Caco-2 (cell line): ENCODE measurements at regions not wholly inside any gene's neighbourhood (a gene's known extent, or its start where the extent isn't known, plus 50 kb on each side); places are given as distances from the start of the nearest gene placed in this dataset.

Source experiments
- BruUV-seq: library from RNA; stranded (reverse); fragments of 400-500 nt; replicated peaks from 2 replicates; lab custom pipeline; 2021; lab: Mats Ljungman, UMichigan
- CTCF ChIA-PET: fragments of 300-600 bp; sonication (Branson Sonifier 250); formaldehyde crosslinking; loops from one replicate; lab custom pipeline; 2022; ENCODE audit warnings: antibody characterized with exemption; lab: Charles Lee
- POLR2A ChIA-PET: fragments of 300-600 bp; sonication (Branson Sonifier 250); formaldehyde crosslinking; loops from one replicate; lab custom pipeline; 2022; ENCODE audit warnings: antibody characterized with exemption; lab: Charles Lee
- DNase-seq, 2 experiments: peaks; one replicate each; pipeline versions ENCODE4 v3.0.0 to v3.0.0-alpha.2; 2020 to 2022
- H3K27me3 ChIP-seq: replicated peaks from 2 replicates; pipeline ENCODE4 v1.6.0; 2011; ENCODE audit warnings: low read length; ENCODE audit not compliant: control insufficient read depth, insufficient read depth
- H3K36me3 ChIP-seq: 2 replicates; pipeline ENCODE4 v1.5.1; 2011; ENCODE audit warnings: low read length; ENCODE audit not compliant: control insufficient read depth, insufficient read depth
- H3K4me1 ChIP-seq: fragments of 250-450 bp; sonication (Bioruptor Pico); 2 replicates; pipeline ENCODE4 v1.5.1; 2020; ENCODE audit warnings: mild to moderate bottlenecking
- H3K4me3 ChIP-seq: 2 replicates; pipeline ENCODE4 v1.5.1; 2011; ENCODE audit warnings: low read depth, mild to moderate bottlenecking, control low read depth, low read length
- H3K9me3 ChIP-seq: fragments of 250-450 bp; sonication (Bioruptor Pico); 2 replicates; pipeline ENCODE4 v1.5.1; 2020; ENCODE audit warnings: mild to moderate bottlenecking, moderate library complexity
- H3K27ac Mint-ChIP-seq: one replicate; pipeline ENCODE4 v1.8.0; 2022; ENCODE audit warnings: mixed read lengths; ENCODE audit not compliant: unreplicated experiment
- H3K27me3 Mint-ChIP-seq: one replicate; pipeline ENCODE4 v1.8.0; 2022; ENCODE audit warnings: mixed read lengths; ENCODE audit not compliant: insufficient read depth, unreplicated experiment
- H3K36me3 Mint-ChIP-seq: one replicate; pipeline ENCODE4 v1.8.0; 2022; ENCODE audit warnings: mild to moderate bottlenecking, mixed read lengths; ENCODE audit not compliant: insufficient read depth, unreplicated experiment
- H3K4me1 Mint-ChIP-seq: one replicate; pipeline ENCODE4 v1.8.0; 2022; ENCODE audit warnings: low read depth, mixed read lengths; ENCODE audit not compliant: unreplicated experiment
- H3K4me3 Mint-ChIP-seq: one replicate; pipeline ENCODE4 v1.8.0; 2022; ENCODE audit warnings: mild to moderate bottlenecking, moderate library complexity, mixed read lengths; ENCODE audit not compliant: unreplicated experiment
- H3K9me3 Mint-ChIP-seq: one replicate; pipeline ENCODE4 v1.8.0; 2022; ENCODE audit warnings: mixed read lengths; ENCODE audit not compliant: unreplicated experiment
- intact Hi-C: fragments of 100-400 bp; cut with micrococcal nuclease; formaldehyde crosslinking; loops from one replicate; pipeline ENCODE4 v1.10.0; 2022; ENCODE audit not compliant: unreplicated experiment
- TF ChIP-seq, protein P1 (sequence below), 2 experiments: fragments of 200-600 bp in 1 of 2; IDR thresholded peaks; 1 replicate in 1 of 2; 2 replicates in 1 of 2; pipeline versions ENCODE4 v1.5.1 to v1.8.0; 2011 to 2022; ENCODE audit warnings: antibody characterized with exemption in 1 of 2, control low read depth in 1 of 2, inconsistent platforms in 1 of 2, low read depth in 1 of 2, low read length in 1 of 2, mild to moderate bottlenecking in 1 of 2, moderate library complexity in 1 of 2; ENCODE audit not compliant: insufficient read depth in 1 of 2, severe bottlenecking in 1 of 2, unreplicated experiment in 1 of 2

DNA sequence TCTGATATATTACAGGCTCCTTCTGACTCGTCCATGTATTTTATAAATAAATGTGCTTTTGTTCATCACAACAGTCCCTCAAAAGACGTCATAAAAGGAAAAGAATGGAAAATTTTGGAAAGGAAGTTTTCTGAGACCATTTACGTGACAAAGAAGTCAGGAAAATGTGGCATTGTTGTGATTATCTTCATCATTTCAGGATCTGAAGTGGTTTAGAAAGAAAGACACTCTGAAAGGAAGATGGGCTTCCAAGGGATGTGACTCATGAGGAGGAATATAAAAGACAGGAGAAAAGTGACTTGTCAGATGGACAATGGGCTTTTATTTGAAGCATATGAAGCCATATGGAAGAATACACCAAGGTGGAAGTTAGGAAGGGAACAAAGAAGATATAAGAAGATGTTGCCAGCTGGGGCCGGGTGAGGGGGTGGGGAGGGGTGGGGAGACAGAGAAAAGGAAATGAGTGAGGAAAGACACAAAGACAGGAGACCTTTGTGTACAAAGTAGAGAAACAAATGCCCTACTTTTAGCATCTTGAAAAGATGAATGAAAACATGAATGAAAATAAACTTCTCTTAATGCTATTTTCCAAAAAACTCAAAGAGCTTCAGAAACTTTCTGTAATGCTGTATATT is 190.3 kb upstream of the PREP start:
- Mint-ChIP-seq H3K27ac (no peak overlapping the region), H3K36me3 (no peaks in the 10 kb centered on the region)

DNA sequence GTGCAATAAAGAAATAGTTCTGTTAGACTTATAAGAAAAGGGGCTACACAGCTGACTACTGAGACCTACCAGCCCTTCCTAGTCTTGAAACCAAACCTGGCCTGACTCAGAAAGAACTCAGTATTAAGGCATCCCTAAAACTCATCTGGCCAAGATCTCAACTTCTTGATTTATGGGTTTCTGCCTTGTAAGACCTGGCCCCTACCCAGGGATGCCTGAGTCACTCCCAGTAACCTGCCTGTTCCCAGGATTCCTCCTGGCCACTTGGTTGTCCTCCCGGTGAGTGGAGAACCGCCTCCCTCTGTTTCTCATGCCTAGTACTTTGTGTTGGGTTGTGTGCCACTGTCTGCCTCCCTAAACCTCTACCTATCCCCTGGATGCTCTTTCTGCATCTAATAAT is 189.4 kb upstream of the PREP start:
- H3K27me3 Mint-ChIP-seq: no peaks in the 10 kb centered on the region
- no peaks in the 10 kb centered on the region for H3K36me3 Mint-ChIP-seq
- BruUV-seq: no TSS peak
- Histone ChIP-seq H3K9me3 (no peaks in the 10 kb centered on the region), H3K4me3 (no peak overlapping the region), H3K4me1 (0 out of 2 replicates have a peak, but pooled peaks cover 4% of the 10 kb centered on the region), H3K36me3 (no peaks in the 10 kb centered on the region), H3K27me3 (no peaks in the 10 kb centered on the region)
- no peak for DNase-seq
- H3K4me3 Mint-ChIP-seq: no peak overlapping the region
- intact Hi-C loops: no loop called here
- no peak overlapping the region for H3K27ac Mint-ChIP-seq
- ChIA-PET POLR2A (no interaction called here), CTCF (no interaction called here)
- H3K9me3 Mint-ChIP-seq: no peaks in the 10 kb centered on the region
- TF ChIP-seq, protein P1, sequence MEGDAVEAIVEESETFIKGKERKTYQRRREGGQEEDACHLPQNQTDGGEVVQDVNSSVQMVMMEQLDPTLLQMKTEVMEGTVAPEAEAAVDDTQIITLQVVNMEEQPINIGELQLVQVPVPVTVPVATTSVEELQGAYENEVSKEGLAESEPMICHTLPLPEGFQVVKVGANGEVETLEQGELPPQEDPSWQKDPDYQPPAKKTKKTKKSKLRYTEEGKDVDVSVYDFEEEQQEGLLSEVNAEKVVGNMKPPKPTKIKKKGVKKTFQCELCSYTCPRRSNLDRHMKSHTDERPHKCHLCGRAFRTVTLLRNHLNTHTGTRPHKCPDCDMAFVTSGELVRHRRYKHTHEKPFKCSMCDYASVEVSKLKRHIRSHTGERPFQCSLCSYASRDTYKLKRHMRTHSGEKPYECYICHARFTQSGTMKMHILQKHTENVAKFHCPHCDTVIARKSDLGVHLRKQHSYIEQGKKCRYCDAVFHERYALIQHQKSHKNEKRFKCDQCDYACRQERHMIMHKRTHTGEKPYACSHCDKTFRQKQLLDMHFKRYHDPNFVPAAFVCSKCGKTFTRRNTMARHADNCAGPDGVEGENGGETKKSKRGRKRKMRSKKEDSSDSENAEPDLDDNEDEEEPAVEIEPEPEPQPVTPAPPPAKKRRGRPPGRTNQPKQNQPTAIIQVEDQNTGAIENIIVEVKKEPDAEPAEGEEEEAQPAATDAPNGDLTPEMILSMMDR (IDR thresholded peaks at IDR 0.05; ENCODE audit: insufficient read depth in 1 of 2, low read depth in 1 of 2, low read length in 1 of 2, severe bottlenecking in 1 of 2, unreplicated experiment in 1 of 2): no peak
- peaks cover 7% of the 10 kb centered on the region for H3K4me1 Mint-ChIP-seq

More for the DNA sequence above, 190.3 kb upstream of the PREP start:
- no peak overlapping the region for H3K4me3 Mint-ChIP-seq
- Histone ChIP-seq H3K36me3 (no peaks in the 10 kb centered on the region), H3K9me3 (no peaks in the 10 kb centered on the region), H3K27me3 (no peaks in the 10 kb centered on the region), H3K4me3 (no peak overlapping the region), H3K4me1 (0 out of 2 replicates have a peak, but pooled peaks cover 4% of the 10 kb centered on the region)
- ChIA-PET POLR2A (no interaction called here), CTCF (no interaction called here)
- H3K27me3 Mint-ChIP-seq: no peaks in the 10 kb centered on the region
- no peak for DNase-seq
- peaks cover 6% of the 10 kb centered on the region for H3K9me3 Mint-ChIP-seq
- peaks cover 7% of the 10 kb centered on the region for H3K4me1 Mint-ChIP-seq
- no TSS peak for BruUV-seq
- intact Hi-C loops: no loop called here
- TF ChIP-seq, protein P1 (IDR thresholded peaks at IDR 0.05; ENCODE audit: insufficient read depth in 1 of 2, low read depth in 1 of 2, low read length in 1 of 2, severe bottlenecking in 1 of 2, unreplicated experiment in 1 of 2): no peak

DNA sequence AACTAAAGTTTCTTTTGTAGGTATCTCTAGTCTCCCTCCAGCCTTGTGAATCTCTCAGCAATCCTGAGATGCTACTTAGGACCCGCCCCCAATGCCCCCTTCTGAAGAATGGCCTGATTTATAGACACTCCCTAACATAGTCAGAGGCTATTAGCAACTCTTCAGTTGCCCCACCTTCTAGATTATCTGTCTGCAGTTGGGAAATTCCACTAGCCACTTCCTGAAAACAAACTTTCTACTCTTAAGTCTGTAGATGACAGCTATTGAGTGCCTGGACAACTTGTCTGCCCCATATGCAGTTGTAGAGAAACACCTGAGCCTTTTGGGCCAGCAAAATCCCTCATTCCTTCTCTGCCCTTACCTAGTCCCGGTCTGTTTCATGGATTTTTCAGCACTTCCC is 188.2 kb upstream of the PREP start:
- Mint-ChIP-seq H3K4me1 (peaks cover 7% of the 10 kb centered on the region), H3K36me3 (no peaks in the 10 kb centered on the region), H3K27me3 (no peaks in the 10 kb centered on the region), H3K4me3 (no peak overlapping the region), H3K27ac (no peak overlapping the region), H3K9me3 (no peaks in the 10 kb centered on the region)
- ChIA-PET POLR2A (no interaction called here), CTCF (no interaction called here)
- Histone ChIP-seq H3K4me3 (no peak overlapping the region), H3K9me3 (no peaks in the 10 kb centered on the region), H3K36me3 (no peaks in the 10 kb centered on the region), H3K4me1 (no peaks in the 10 kb centered on the region), H3K27me3 (no peaks in the 10 kb centered on the region)
- TF ChIP-seq, protein P1 (IDR thresholded peaks at IDR 0.05; ENCODE audit: insufficient read depth in 1 of 2, low read depth in 1 of 2, low read length in 1 of 2, severe bottlenecking in 1 of 2, unreplicated experiment in 1 of 2): no peak
- BruUV-seq: no TSS peak
- intact Hi-C loops: no loop called here
- DNase-seq: no peak
